ENCODE measurements at regions not wholly inside any gene's neighbourhood (a gene's known extent, or its start where the extent isn't known, plus 50 kb on each side); places are given as distances from the start of the nearest gene placed in this dataset.

DNA sequence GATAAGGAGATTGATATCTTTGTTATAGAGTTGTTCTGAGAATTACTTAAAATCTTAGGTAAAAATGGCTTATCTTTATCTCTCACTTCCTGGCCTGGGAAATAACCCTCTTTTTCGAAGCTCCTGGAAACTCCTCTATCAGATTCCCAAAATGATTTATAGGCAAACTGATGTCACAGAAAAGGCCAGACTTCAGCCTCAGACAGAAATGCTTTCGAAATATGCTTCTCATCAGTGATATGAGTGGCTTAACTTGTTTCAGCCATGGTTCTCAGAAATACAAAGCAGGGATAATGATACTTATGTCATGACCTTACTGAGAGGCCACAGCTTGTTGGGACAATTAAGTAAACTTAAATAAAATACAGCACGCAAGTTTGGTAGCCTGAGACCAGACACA lies 85.3 kb upstream of the HS3ST1 start:
- H3K4me3 ChIP-seq, result no peak overlapping the region
- H3K27me3 ChIP-seq (replicated peaks; ENCODE audit: insufficient read depth), result no peaks in the 10 kb centered on the region
- no peak overlapping the region for H3K27ac ChIP-seq
- no peaks in the 10 kb centered on the region for H3K9me3 ChIP-seq
- no peaks in the 10 kb centered on the region for H3K36me3 ChIP-seq
- DNase-seq (ENCODE audit: low spot score) (no peak), ATAC-seq (ENCODE audit: insufficient number of reproducible peaks, low FRiP score, low read depth) (no peak)
- no peaks in the 10 kb centered on the region for H3K4me1 ChIP-seq (ENCODE audit: control insufficient read depth in 1 of 2, low read depth in 2 of 2)
- TF ChIP-seq, protein P1, sequence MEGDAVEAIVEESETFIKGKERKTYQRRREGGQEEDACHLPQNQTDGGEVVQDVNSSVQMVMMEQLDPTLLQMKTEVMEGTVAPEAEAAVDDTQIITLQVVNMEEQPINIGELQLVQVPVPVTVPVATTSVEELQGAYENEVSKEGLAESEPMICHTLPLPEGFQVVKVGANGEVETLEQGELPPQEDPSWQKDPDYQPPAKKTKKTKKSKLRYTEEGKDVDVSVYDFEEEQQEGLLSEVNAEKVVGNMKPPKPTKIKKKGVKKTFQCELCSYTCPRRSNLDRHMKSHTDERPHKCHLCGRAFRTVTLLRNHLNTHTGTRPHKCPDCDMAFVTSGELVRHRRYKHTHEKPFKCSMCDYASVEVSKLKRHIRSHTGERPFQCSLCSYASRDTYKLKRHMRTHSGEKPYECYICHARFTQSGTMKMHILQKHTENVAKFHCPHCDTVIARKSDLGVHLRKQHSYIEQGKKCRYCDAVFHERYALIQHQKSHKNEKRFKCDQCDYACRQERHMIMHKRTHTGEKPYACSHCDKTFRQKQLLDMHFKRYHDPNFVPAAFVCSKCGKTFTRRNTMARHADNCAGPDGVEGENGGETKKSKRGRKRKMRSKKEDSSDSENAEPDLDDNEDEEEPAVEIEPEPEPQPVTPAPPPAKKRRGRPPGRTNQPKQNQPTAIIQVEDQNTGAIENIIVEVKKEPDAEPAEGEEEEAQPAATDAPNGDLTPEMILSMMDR (IDR thresholded peaks at IDR 0.05), result no peak

DNA sequence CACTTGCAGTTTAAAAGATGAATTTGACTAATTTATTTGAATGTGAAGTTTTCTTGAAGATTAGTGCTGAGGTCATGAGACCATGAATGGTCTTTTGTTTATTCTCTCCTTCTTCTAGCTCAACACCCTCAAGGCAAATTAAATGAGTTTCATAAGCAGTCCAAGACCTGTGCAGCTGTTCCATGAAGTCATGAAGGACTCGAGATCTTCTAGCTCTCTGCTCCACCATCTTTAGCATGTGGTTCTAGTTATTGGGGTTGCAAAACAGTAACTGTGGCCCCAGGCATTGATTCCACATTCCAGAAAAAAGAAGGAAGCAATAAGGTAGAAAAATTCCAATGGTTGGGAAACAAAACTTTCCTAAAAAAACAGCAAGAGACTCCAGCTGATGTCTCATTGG lies 84.2 kb upstream of the HS3ST1 start:
- H3K9me3 ChIP-seq, result no peaks in the 10 kb centered on the region
- no peaks in the 10 kb centered on the region for H3K4me1 ChIP-seq (ENCODE audit: control insufficient read depth in 1 of 2, low read depth in 2 of 2)
- no peak overlapping the region for H3K27ac ChIP-seq
- no peak overlapping the region for H3K4me3 ChIP-seq
- no peaks in the 10 kb centered on the region for H3K27me3 ChIP-seq (replicated peaks; ENCODE audit: insufficient read depth)
- H3K36me3 ChIP-seq, result no peaks in the 10 kb centered on the region
- DNase-seq (ENCODE audit: low spot score), result no peak
- TF ChIP-seq, protein P1 (IDR thresholded peaks at IDR 0.05), result no peak
- no peak for ATAC-seq (ENCODE audit: insufficient number of reproducible peaks, low FRiP score, low read depth)

DNA sequence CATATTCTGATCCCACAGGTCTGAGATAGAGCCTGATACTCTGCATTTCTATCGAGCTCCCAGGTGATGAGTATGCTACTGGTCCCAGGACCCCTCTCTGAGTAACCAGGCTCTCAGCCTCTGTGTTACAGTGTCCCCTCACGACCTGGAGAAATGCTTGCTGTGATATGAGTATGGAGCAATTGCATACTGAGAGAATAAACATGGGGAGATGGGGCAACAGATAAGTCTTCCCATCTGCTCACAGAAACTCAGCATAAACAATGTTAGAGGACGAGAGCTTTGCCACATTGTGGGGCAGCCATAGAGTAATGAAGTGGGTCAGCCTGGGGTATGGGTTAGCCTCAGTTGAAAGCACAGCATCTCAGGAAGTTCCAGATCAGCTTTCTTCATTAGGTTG lies 82.6 kb upstream of the HS3ST1 start:
- Histone ChIP-seq H3K27me3 (replicated peaks; ENCODE audit: insufficient read depth) (no peaks in the 10 kb centered on the region), H3K27ac (no peak overlapping the region), H3K4me1 (ENCODE audit: control insufficient read depth in 1 of 2, low read depth in 2 of 2) (no peaks in the 10 kb centered on the region), H3K36me3 (no peaks in the 10 kb centered on the region), H3K4me3 (no peak overlapping the region), H3K9me3 (no peaks in the 10 kb centered on the region)
- ATAC-seq (ENCODE audit: insufficient number of reproducible peaks, low FRiP score, low read depth), result no peak
- TF ChIP-seq, protein P1 (IDR thresholded peaks at IDR 0.05), result no peak
- DNase-seq (ENCODE audit: low spot score), result no peak

- ATAC-seq (ENCODE audit: insufficient number of reproducible peaks, low FRiP score, low read depth), result no peak
- no peak overlapping the region for H3K4me3 ChIP-seq
- H3K27me3 ChIP-seq (replicated peaks; ENCODE audit: insufficient read depth), result no peaks in the 10 kb centered on the region
- TF ChIP-seq, protein P1 (IDR thresholded peaks at IDR 0.05), result no peak
- no peak for DNase-seq (ENCODE audit: low spot score)
- H3K4me1 ChIP-seq (ENCODE audit: control insufficient read depth in 1 of 2, low read depth in 2 of 2), result no peaks in the 10 kb centered on the region
- no peaks in the 10 kb centered on the region for H3K36me3 ChIP-seq
- no peaks in the 10 kb centered on the region for H3K9me3 ChIP-seq
- H3K27ac ChIP-seq, result no peak overlapping the region
These were observed 79.2 kb upstream of the HS3ST1 start for GRCh38 chr4:11507920-11508319.

- TF ChIP-seq, protein P1 (IDR thresholded peaks at IDR 0.05), result no peak
- DNase-seq (ENCODE audit: low spot score) (no peak), ATAC-seq (ENCODE audit: insufficient number of reproducible peaks, low FRiP score, low read depth) (no peak)
- Histone ChIP-seq H3K27me3 (replicated peaks; ENCODE audit: insufficient read depth) (no peaks in the 10 kb centered on the region), H3K4me3 (no peak overlapping the region), H3K9me3 (no peaks in the 10 kb centered on the region), H3K4me1 (ENCODE audit: control insufficient read depth in 1 of 2, low read depth in 2 of 2) (no peaks in the 10 kb centered on the region), H3K36me3 (no peaks in the 10 kb centered on the region), H3K27ac (no peak overlapping the region)
These were observed 77.5 kb upstream of the HS3ST1 start for GRCh38 chr4:11506194-11506593.
